Keratinocyte (primary cell): ENCODE measurements at regions not wholly inside any gene's neighbourhood (a gene's known extent, or its start where the extent isn't known, plus 50 kb on each side); places are given as distances from the start of the nearest gene placed in this dataset.

ENCODE experiments used
- EZH2 ChIP-seq: IDR thresholded peaks from one replicate; pipeline ENCODE4 v1.6.1; 2012; ENCODE audit warnings: inconsistent platforms, mild to moderate bottlenecking, low read length, moderate library complexity
- TF ChIP-seq, protein P1 (sequence below), 3 experiments: IDR thresholded peaks in 1 of 3; conservative IDR thresholded peaks in 1 of 3; optimal IDR thresholded peaks in 1 of 3; 2 replicates in 2 of 3; 3 replicates in 1 of 3; pipeline versions ENCODE3 to v1.5.1; 2011; ENCODE audit warnings: low read length in 3 of 3, mild to moderate bottlenecking in 3 of 3, moderate library complexity in 2 of 3, control low read depth in 1 of 3, inconsistent platforms in 1 of 3; ENCODE audit not compliant: insufficient read depth in 2 of 3; ENCODE audit errors: extremely low read depth in 1 of 3

DNA sequence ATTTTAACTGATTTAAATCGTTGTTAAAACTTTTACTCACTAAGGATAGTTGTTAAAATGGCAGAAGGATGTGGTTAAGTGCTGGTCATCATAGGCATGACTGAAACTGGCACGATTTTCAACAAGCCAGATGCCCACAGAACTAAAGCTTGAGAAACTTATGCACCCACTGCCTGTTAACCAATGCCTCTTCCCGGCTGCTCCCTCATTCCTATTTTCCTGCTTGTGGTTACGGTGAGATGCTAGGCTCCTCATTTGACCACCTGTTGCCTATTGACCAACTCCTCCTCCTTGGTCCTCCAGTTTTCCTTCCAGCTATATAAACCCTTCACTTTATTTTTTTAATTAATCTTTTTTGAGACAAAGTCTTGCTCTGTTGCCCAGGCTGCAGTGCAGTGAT is 238.7 kb downstream of the TFCP2L1 start:
- TF ChIP-seq EZH2 = no peak
- TF ChIP-seq, protein P1, sequence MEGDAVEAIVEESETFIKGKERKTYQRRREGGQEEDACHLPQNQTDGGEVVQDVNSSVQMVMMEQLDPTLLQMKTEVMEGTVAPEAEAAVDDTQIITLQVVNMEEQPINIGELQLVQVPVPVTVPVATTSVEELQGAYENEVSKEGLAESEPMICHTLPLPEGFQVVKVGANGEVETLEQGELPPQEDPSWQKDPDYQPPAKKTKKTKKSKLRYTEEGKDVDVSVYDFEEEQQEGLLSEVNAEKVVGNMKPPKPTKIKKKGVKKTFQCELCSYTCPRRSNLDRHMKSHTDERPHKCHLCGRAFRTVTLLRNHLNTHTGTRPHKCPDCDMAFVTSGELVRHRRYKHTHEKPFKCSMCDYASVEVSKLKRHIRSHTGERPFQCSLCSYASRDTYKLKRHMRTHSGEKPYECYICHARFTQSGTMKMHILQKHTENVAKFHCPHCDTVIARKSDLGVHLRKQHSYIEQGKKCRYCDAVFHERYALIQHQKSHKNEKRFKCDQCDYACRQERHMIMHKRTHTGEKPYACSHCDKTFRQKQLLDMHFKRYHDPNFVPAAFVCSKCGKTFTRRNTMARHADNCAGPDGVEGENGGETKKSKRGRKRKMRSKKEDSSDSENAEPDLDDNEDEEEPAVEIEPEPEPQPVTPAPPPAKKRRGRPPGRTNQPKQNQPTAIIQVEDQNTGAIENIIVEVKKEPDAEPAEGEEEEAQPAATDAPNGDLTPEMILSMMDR (optimal IDR thresholded peaks at IDR 0.05 in 1 of 3, IDR thresholded peaks at IDR 0.05 in 1 of 3, conservative IDR thresholded peaks at IDR 0.05 in 1 of 3; ENCODE audit: extremely low read depth in 1 of 3, insufficient read depth in 2 of 3, low read length in 3 of 3) = no peak
